Lower leg skin (tissue), 3 donors: ENCODE measurements at regions not wholly inside any gene's neighbourhood (a gene's known extent, or its start where the extent isn't known, plus 50 kb on each side); places are given as distances from the start of the nearest gene placed in this dataset.

ENCODE experiments used
- CTCF ChIP-seq, 3 donors: fragments of 450-650 bp; IDR thresholded peaks; one replicate each; pipeline ENCODE4 v1.5.1; 2016; ENCODE audit warnings: antibody characterized with exemption in 3 of 3, mild to moderate bottlenecking in 3 of 3, moderate library complexity in 2 of 3
- POLR2A ChIP-seq, 2 donors: fragments of 450-650 bp; IDR thresholded peaks; one replicate each; pipeline ENCODE4 v1.6.1; 2016 to 2017; ENCODE audit warnings: antibody characterized with exemption in 2 of 2, mild to moderate bottlenecking in 1 of 2, moderate library complexity in 1 of 2

GRCh38 chr2:88927128-88927527, 235.7 kb downstream of the RPIA start:
- no peak for TF ChIP-seq CTCF (IDR thresholded peaks at IDR 0.05)
- TF ChIP-seq POLR2A (IDR thresholded peaks at IDR 0.05): no peak
